HG03159 (cell line): ENCODE measurements at regions not wholly inside any gene's neighbourhood (a gene's known extent, or its start where the extent isn't known, plus 50 kb on each side); places are given as distances from the start of the nearest gene placed in this dataset.

ENCODE experiments used
- ATAC-seq: cut with Tn5 transposase; IDR thresholded peaks from one replicate; pipeline ENCODE4 v1.9.1; 2021; ENCODE audit warnings: mild to moderate bottlenecking, moderate library complexity; ENCODE audit not compliant: unreplicated experiment

- ATAC-seq, result no peak
These were observed 587.0 kb upstream of the GRAMD2B start for GRCh38 chr5:125836256-125836655.

GRCh38 chr5:125837866-125838265, 585.3 kb upstream of the GRAMD2B start:
- no peak for ATAC-seq

- no peak for ATAC-seq
These were observed 575.6 kb upstream of the GRAMD2B start for GRCh38 chr5:125847561-125847960.

GRCh38 chr5:125848751-125849150, 574.5 kb upstream of the GRAMD2B start:
- ATAC-seq, result no peak

GRCh38 chr5:125856949-125857348, 566.3 kb upstream of the GRAMD2B start:
- no peak for ATAC-seq

- ATAC-seq, result no peak
These were observed 559.6 kb upstream of the GRAMD2B start for GRCh38 chr5:125863579-125863978.

- ATAC-seq, result no peak
These were observed 557.9 kb upstream of the GRAMD2B start for GRCh38 chr5:125865166-125865815.

GRCh38 chr5:125868036-125868435, 555.2 kb upstream of the GRAMD2B start:
- ATAC-seq, result no peak

GRCh38 chr5:125870256-125870655, 553.0 kb upstream of the GRAMD2B start:
- no peak for ATAC-seq

- no peak for ATAC-seq
These were observed 549.2 kb upstream of the GRAMD2B start for GRCh38 chr5:125874057-125874456.

- no peak for ATAC-seq
These were observed 548.5 kb upstream of the GRAMD2B start for GRCh38 chr5:125874717-125875116.

- no peak for ATAC-seq
These were observed 546.0 kb upstream of the GRAMD2B start for GRCh38 chr5:125877248-125877647.

GRCh38 chr5:125882061-125882460, 541.1 kb upstream of the GRAMD2B start:
- ATAC-seq, result no peak

GRCh38 chr5:125883223-125883622, 540.0 kb upstream of the GRAMD2B start:
- ATAC-seq, result no peak

- ATAC-seq, result no peak
These were observed 534.9 kb upstream of the GRAMD2B start for GRCh38 chr5:125888358-125888757.

GRCh38 chr5:125890511-125890931, 532.7 kb upstream of the GRAMD2B start:
- no peak for ATAC-seq

- ATAC-seq, result no peak
These were observed 532.0 kb upstream of the GRAMD2B start for GRCh38 chr5:125891061-125891725.

GRCh38 chr5:125894383-125894782, 528.8 kb upstream of the GRAMD2B start:
- no peak for ATAC-seq

- no peak for ATAC-seq
These were observed 526.8 kb upstream of the GRAMD2B start for GRCh38 chr5:125896368-125896767.

GRCh38 chr5:125897089-125897488, 526.1 kb upstream of the GRAMD2B start:
- no peak for ATAC-seq

GRCh38 chr5:125898851-125899405, 524.3 kb upstream of the GRAMD2B start:
- no peak for ATAC-seq

GRCh38 chr5:125912028-125912427, 511.2 kb upstream of the GRAMD2B start:
- ATAC-seq, result no peak
